ENCODE measurements at regions not wholly inside any gene's neighbourhood (a gene's known extent, or its start where the extent isn't known, plus 50 kb on each side); places are given as distances from the start of the nearest gene placed in this dataset.

DNA sequence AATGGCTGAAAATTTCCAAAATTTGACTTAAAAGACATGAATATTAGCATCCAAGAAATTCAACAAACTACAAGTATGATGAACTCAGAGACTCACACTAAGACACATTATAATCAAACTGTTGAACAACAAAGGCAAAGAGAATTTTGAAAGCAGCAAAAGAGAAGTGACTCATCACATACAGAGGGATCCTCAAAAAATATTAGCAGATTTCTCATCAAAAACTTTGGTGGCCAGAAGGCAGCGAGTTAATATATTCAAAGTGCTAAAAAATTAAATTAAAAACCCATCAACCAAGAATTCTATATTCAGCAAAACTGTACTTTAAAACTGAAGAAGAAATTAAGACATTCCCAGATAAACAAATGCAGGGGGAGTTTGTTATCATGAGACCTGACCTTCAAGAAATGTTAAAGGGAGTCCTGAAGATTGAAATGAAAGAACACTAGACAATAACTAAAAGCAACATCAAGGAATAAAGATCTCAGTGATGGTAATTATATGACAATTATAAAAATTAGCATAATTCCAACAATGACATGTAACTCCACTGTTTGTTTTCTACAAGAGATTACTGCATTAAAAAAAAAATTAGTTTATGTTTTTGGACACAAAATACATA, 150.0 kb downstream of the RNASET2 start:
- TF ChIP-seq CTCF (IDR thresholded peaks at IDR 0.05) (no peak), POLR2A (IDR thresholded peaks at IDR 0.05) (no peak)
